OCI-LY3 (cell line): ENCODE measurements at regions not wholly inside any gene's neighbourhood (a gene's known extent, or its start where the extent isn't known, plus 50 kb on each side); places are given as distances from the start of the nearest gene placed in this dataset.

ENCODE experiments used
- H2AFZ ChIP-seq: fragments of 200-600, 300-600 bp; shearing (Covaris generic); 2 replicates; pipeline ENCODE4 v1.6.0; 2014; ENCODE audit warnings: antibody characterized with exemption, low read depth, low read length
- H3K27ac ChIP-seq: fragments of 200-600, 300-600 bp; sonication (generic); 2 replicates; pipeline ENCODE4 v1.5.1; 2014; ENCODE audit warnings: mild to moderate bottlenecking, low read length, moderate library complexity, mixed read lengths
- H3K27me3 ChIP-seq: fragments of 200-600, 300-600 bp; sonication (generic); 2 replicates; pipeline ENCODE4 v1.6.1; 2014; ENCODE audit warnings: low read depth, low read length, mixed read lengths
- H3K36me3 ChIP-seq: fragments of 200-600, 300-600 bp; sonication (generic); replicated peaks from 2 replicates; pipeline ENCODE3; 2014; ENCODE audit warnings: low read depth, low read length, mixed read lengths
- H3K4me1 ChIP-seq: fragments of 300-600, 200-600 bp; sonication (generic); 2 replicates; pipeline ENCODE4 v1.6.1; 2014; ENCODE audit warnings: low read length, mixed read lengths
- H3K4me2 ChIP-seq: fragments of 200-600, 300-600 bp; sonication (generic); 2 replicates; pipeline ENCODE4 v1.6.1; 2014; ENCODE audit warnings: low read length, mixed read lengths
- H3K4me3 ChIP-seq: fragments of 300-600, 200-600 bp; sonication (generic); 2 replicates; pipeline ENCODE4 v1.5.1; 2014; ENCODE audit warnings: antibody characterized with exemption, mild to moderate bottlenecking, low read length, moderate library complexity
- H3K79me2 ChIP-seq: fragments of 300-600, 200-600 bp; shearing (Covaris generic); 2 replicates; pipeline ENCODE4 v1.6.1; 2014; ENCODE audit warnings: mild to moderate bottlenecking, low read length, mixed read lengths
- H3K9ac ChIP-seq: fragments of 300-600, 200-600 bp; shearing (Covaris generic); 2 replicates; pipeline ENCODE4 v1.6.0; 2014; ENCODE audit warnings: mild to moderate bottlenecking, low read length, moderate library complexity
- H3K9me3 ChIP-seq: fragments of 200-600, 300-600 bp; shearing (Covaris generic); 2 replicates; pipeline ENCODE4 v1.6.1; 2014; ENCODE audit warnings: low read length, mixed read lengths; ENCODE audit not compliant: insufficient read depth
- H4K20me1 ChIP-seq: fragments of 200-600, 300-600 bp; sonication (generic); 2 replicates; pipeline ENCODE4 v1.6.1; 2016; ENCODE audit warnings: low read length, mixed read lengths; ENCODE audit not compliant: insufficient read depth
- CTCF ChIP-seq: fragments of 200-600, 300-600 bp; sonication (generic); IDR thresholded peaks from 2 replicates; pipeline ENCODE4 v1.5.1; 2014; ENCODE audit warnings: antibody characterized with exemption, low read length, low read depth
- EZH2phosphoT487 ChIP-seq: fragments of 200-600 bp; shearing (Covaris generic); IDR thresholded peaks from 2 replicates; pipeline ENCODE4 v1.6.1; 2018; ENCODE audit warnings: antibody characterized with exemption, mixed run types, low read depth

DNA sequence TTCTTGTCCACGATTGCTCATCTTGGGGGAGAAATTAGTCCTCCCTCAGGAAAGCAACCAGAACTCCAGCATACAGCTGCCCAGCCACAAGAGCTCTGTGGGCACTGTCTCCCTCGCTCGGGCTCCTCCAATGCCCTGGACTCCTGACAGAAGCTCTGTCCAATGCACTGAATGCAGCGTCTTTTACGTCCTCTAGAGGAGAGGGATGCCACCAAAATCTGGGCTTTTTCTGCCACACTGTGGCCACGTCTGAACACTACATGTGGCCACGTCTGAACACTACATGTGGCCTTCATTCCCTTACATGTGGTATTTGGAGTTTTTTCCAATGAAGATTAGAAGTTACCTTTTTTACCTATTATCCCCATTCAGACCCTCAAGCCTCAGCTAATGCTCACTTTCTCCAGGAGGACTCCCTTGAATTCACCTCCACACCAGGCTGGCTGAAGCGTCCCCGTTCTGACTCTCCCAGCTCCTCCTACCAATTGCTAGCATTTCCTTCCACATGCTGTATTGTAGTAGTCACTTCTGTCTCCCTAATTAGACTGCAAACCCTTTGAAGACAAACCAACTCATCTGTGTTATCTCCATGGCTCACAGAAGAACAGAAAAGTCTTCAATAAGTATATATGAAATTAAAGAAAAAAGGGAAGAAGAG is 134.3 kb upstream of the PDE1C start:
- H3K27ac ChIP-seq: no peak overlapping the region
- H3K79me2 ChIP-seq: no peaks in the 10 kb centered on the region
- H4K20me1 ChIP-seq: no peaks in the 10 kb centered on the region
- TF ChIP-seq EZH2phosphoT487 (no peak), CTCF (peak; percentile 64)
- H3K9me3 ChIP-seq: no peaks in the 10 kb centered on the region
- H3K9ac ChIP-seq: no peak overlapping the region
- H3K4me2 ChIP-seq: peak overlapping the region; percentile 37
- no peak overlapping the region for H2AFZ ChIP-seq
- H3K4me1 ChIP-seq: no peaks in the 10 kb centered on the region
- no peaks in the 10 kb centered on the region for H3K36me3 ChIP-seq
- H3K27me3 ChIP-seq: no peaks in the 10 kb centered on the region
- H3K4me3 ChIP-seq: no peak overlapping the region

- Histone ChIP-seq H3K9ac (no peak overlapping the region), H3K36me3 (no peaks in the 10 kb centered on the region), H3K4me1 (no peaks in the 10 kb centered on the region), H3K79me2 (no peaks in the 10 kb centered on the region), H2AFZ (no peak overlapping the region), H3K9me3 (no peaks in the 10 kb centered on the region), H3K4me3 (no peak overlapping the region), H4K20me1 (no peaks in the 10 kb centered on the region), H3K27ac (no peak overlapping the region), H3K27me3 (no peaks in the 10 kb centered on the region), H3K4me2 (no peak overlapping the region)
- TF ChIP-seq CTCF (no peak), EZH2phosphoT487 (no peak)
Measured at GRCh38 chr7:32200646-32201045, 130.4 kb upstream of the PDE1C start.

DNA sequence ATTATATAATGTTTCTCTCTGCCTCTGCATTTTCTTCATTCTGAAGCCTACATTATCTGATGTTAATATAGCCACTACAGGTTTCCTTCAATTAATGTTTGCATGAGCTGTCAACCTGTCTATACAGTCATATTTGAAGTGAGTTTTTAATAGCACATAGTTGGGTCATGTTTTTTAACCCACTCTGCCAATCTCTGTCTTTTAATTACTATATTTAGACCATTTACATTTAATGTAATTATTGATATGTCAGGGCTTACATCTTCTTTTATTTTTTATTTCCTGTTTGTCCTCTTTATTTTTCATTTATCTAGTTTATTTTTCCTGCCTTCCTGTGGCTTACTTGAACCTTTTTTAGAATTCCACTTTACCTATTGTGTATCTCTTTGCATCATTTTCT is 124.3 kb upstream of the PDE1C start:
- Histone ChIP-seq H3K4me1 (no peaks in the 10 kb centered on the region), H3K4me2 (no peak overlapping the region), H3K9me3 (no peaks in the 10 kb centered on the region), H3K27me3 (no peaks in the 10 kb centered on the region), H2AFZ (no peak overlapping the region), H3K36me3 (no peaks in the 10 kb centered on the region), H3K9ac (no peak overlapping the region), H3K79me2 (no peaks in the 10 kb centered on the region), H4K20me1 (no peaks in the 10 kb centered on the region), H3K4me3 (no peak overlapping the region), H3K27ac (no peak overlapping the region)
- TF ChIP-seq CTCF (no peak), EZH2phosphoT487 (no peak)

DNA sequence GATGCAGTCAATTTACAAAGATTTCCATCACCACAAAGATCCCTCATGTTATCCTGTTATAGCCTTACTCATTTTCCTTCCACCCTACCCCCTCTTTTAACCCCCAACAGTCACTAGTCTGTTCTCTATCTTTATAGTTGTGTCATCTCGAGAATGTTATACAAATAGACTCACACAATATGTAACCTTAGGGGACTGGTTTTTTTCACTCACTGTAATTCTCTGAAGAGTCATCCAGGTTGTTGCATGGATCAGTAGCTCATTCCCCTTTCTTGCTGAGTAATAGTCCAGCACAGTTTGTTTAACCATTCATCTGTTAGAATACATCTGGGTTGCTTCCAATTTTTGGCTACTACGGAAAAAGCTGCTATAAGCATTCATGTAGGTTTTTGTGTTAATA is 121.1 kb upstream of the PDE1C start:
- Histone ChIP-seq H4K20me1 (no peaks in the 10 kb centered on the region), H3K9ac (no peak overlapping the region), H3K4me1 (no peaks in the 10 kb centered on the region), H2AFZ (no peak overlapping the region), H3K79me2 (no peaks in the 10 kb centered on the region), H3K27me3 (no peaks in the 10 kb centered on the region), H3K4me2 (no peak overlapping the region), H3K36me3 (no peaks in the 10 kb centered on the region), H3K4me3 (no peak overlapping the region), H3K27ac (no peak overlapping the region), H3K9me3 (no peaks in the 10 kb centered on the region)
- TF ChIP-seq EZH2phosphoT487 (no peak), CTCF (no peak)
